ENCODE measurements at regions not wholly inside any gene's neighbourhood (a gene's known extent, or its start where the extent isn't known, plus 50 kb on each side); places are given as distances from the start of the nearest gene placed in this dataset.

DNA sequence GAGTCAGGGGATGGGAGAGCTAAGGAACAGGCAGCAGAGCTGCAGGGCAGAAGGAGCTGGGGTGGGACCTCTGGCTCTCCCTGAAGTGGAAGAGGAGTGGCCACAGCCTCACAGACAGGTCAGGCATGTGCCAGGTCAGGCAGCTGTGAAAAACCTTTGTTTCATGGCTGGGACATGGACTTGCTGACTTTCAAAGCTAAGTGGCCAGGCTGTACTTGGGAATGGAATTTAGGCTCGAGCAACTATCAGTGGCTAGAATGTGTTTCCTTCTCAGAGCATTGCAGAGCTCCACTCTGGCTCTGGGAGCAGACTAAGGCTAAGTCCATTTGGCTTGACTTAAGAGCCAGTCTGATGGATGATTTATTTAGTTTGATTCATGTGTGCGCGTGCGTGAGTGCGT lies 385.1 kb downstream of the LMX1A start:
- TF ChIP-seq EP300 (conservative IDR thresholded peaks at IDR 0.05; ENCODE audit: poor library complexity, severe bottlenecking): no peak
- no peak for TF ChIP-seq MXI1 (conservative IDR thresholded peaks at IDR 0.05; ENCODE audit: poor library complexity, severe bottlenecking)
- TF ChIP-seq, protein P1, sequence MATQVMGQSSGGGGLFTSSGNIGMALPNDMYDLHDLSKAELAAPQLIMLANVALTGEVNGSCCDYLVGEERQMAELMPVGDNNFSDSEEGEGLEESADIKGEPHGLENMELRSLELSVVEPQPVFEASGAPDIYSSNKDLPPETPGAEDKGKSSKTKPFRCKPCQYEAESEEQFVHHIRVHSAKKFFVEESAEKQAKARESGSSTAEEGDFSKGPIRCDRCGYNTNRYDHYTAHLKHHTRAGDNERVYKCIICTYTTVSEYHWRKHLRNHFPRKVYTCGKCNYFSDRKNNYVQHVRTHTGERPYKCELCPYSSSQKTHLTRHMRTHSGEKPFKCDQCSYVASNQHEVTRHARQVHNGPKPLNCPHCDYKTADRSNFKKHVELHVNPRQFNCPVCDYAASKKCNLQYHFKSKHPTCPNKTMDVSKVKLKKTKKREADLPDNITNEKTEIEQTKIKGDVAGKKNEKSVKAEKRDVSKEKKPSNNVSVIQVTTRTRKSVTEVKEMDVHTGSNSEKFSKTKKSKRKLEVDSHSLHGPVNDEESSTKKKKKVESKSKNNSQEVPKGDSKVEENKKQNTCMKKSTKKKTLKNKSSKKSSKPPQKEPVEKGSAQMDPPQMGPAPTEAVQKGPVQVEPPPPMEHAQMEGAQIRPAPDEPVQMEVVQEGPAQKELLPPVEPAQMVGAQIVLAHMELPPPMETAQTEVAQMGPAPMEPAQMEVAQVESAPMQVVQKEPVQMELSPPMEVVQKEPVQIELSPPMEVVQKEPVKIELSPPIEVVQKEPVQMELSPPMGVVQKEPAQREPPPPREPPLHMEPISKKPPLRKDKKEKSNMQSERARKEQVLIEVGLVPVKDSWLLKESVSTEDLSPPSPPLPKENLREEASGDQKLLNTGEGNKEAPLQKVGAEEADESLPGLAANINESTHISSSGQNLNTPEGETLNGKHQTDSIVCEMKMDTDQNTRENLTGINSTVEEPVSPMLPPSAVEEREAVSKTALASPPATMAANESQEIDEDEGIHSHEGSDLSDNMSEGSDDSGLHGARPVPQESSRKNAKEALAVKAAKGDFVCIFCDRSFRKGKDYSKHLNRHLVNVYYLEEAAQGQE (IDR thresholded peaks at IDR 0.05; ENCODE audit: borderline replicate concordance): no peak
- TF ChIP-seq, protein P2, sequence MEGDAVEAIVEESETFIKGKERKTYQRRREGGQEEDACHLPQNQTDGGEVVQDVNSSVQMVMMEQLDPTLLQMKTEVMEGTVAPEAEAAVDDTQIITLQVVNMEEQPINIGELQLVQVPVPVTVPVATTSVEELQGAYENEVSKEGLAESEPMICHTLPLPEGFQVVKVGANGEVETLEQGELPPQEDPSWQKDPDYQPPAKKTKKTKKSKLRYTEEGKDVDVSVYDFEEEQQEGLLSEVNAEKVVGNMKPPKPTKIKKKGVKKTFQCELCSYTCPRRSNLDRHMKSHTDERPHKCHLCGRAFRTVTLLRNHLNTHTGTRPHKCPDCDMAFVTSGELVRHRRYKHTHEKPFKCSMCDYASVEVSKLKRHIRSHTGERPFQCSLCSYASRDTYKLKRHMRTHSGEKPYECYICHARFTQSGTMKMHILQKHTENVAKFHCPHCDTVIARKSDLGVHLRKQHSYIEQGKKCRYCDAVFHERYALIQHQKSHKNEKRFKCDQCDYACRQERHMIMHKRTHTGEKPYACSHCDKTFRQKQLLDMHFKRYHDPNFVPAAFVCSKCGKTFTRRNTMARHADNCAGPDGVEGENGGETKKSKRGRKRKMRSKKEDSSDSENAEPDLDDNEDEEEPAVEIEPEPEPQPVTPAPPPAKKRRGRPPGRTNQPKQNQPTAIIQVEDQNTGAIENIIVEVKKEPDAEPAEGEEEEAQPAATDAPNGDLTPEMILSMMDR (IDR thresholded peaks at IDR 0.05; ENCODE audit: poor library complexity, severe bottlenecking): no peak
- TF ChIP-seq EZH2 (IDR thresholded peaks at IDR 0.05; ENCODE audit: borderline replicate concordance, insufficient read depth, low read length, poor library complexity, severe bottlenecking): no peak
- no peak for TF ChIP-seq TAF1 (IDR thresholded peaks at IDR 0.05; ENCODE audit: low read depth)
- no peak for TF ChIP-seq SMC3 (conservative IDR thresholded peaks at IDR 0.05; ENCODE audit: poor library complexity)
- TF ChIP-seq RAD21 (conservative IDR thresholded peaks at IDR 0.05): no peak
- no peak for TF ChIP-seq POLR2AphosphoS5 (IDR thresholded peaks at IDR 0.05)
- H4K20me1 ChIP-seq (ENCODE audit: insufficient read depth): no peaks in the 10 kb centered on the region
- H3F3A ChIP-seq (ENCODE audit: insufficient read depth, low read length, poor library complexity, severe bottlenecking): no peaks in the 10 kb centered on the region
- no peaks in the 10 kb centered on the region for H3K9me2 ChIP-seq (ENCODE audit: insufficient read depth, low read length)
- no peak overlapping the region for H2AFZ ChIP-seq (ENCODE audit: low read depth, low read length)
- no peak overlapping the region for H3K4me2 ChIP-seq (ENCODE audit: low read length)
- no peak overlapping the region for H3K9ac ChIP-seq (ENCODE audit: low read length)
- no peaks in the 10 kb centered on the region for H3K27me3 ChIP-seq (ENCODE audit: insufficient read depth, low read depth, low read length)
- H3K4me3 ChIP-seq (ENCODE audit: low read length): no peak overlapping the region
- H3K79me2 ChIP-seq (replicated peaks; ENCODE audit: insufficient read depth, low read length): no peaks in the 10 kb centered on the region
- H3K27ac ChIP-seq (ENCODE audit: low read length): no peak overlapping the region
- H3K36me3 ChIP-seq (ENCODE audit: insufficient read depth, low read length): no peaks in the 10 kb centered on the region
- H3K9me3 ChIP-seq (ENCODE audit: low read length): no peaks in the 10 kb centered on the region

DNA sequence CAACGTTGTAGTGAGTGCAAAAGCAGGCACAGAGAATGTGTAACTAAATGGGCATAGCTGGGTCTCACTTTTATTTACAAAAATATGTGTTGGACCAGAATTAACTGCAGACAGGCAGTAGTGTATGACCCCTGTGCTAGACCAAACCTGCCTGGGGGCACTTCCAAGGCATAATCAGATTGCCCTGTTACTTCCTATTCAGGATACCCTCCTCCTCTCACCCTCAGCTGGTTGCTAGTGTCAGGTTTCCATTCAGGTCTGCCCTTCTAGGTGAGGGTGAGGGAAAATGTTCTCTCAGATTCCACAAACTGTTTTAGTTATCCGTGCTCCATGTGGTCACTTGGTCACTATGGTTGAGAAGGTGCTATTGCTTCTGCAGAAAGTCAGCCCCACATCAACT lies 387.3 kb downstream of the LMX1A start:
- Histone ChIP-seq H3K36me3 (ENCODE audit: insufficient read depth, low read length) (no peaks in the 10 kb centered on the region), H2AFZ (ENCODE audit: low read depth, low read length) (no peak overlapping the region), H3K9ac (ENCODE audit: low read length) (no peak overlapping the region), H3K4me2 (ENCODE audit: low read length) (no peak overlapping the region), H3K4me3 (ENCODE audit: low read length) (no peak overlapping the region), H3K9me2 (ENCODE audit: insufficient read depth, low read length) (no peaks in the 10 kb centered on the region), H3K27me3 (ENCODE audit: insufficient read depth, low read depth, low read length) (no peaks in the 10 kb centered on the region), H3F3A (ENCODE audit: insufficient read depth, low read length, poor library complexity, severe bottlenecking) (no peaks in the 10 kb centered on the region), H3K27ac (ENCODE audit: low read length) (no peak overlapping the region), H4K20me1 (ENCODE audit: insufficient read depth) (no peaks in the 10 kb centered on the region), H3K9me3 (ENCODE audit: low read length) (no peaks in the 10 kb centered on the region), H3K79me2 (replicated peaks; ENCODE audit: insufficient read depth, low read length) (no peaks in the 10 kb centered on the region)
- TF ChIP-seq, protein P2 (IDR thresholded peaks at IDR 0.05; ENCODE audit: poor library complexity, severe bottlenecking): no peak
- TF ChIP-seq SMC3 (conservative IDR thresholded peaks at IDR 0.05; ENCODE audit: poor library complexity): no peak
- no peak for TF ChIP-seq EZH2 (IDR thresholded peaks at IDR 0.05; ENCODE audit: borderline replicate concordance, insufficient read depth, low read length, poor library complexity, severe bottlenecking)
- no peak for TF ChIP-seq EP300 (conservative IDR thresholded peaks at IDR 0.05; ENCODE audit: poor library complexity, severe bottlenecking)
- no peak for TF ChIP-seq MXI1 (conservative IDR thresholded peaks at IDR 0.05; ENCODE audit: poor library complexity, severe bottlenecking)
- TF ChIP-seq TAF1 (IDR thresholded peaks at IDR 0.05; ENCODE audit: low read depth): no peak
- no peak for TF ChIP-seq POLR2AphosphoS5 (IDR thresholded peaks at IDR 0.05)
- TF ChIP-seq, protein P1 (IDR thresholded peaks at IDR 0.05; ENCODE audit: borderline replicate concordance): no peak
- no peak for TF ChIP-seq RAD21 (conservative IDR thresholded peaks at IDR 0.05)
